GM12875 (cell line): ENCODE measurements at regions not wholly inside any gene's neighbourhood (a gene's known extent, or its start where the extent isn't known, plus 50 kb on each side); places are given as distances from the start of the nearest gene placed in this dataset.

Experiments used
- H3K4me3 ChIP-seq: one replicate; pipeline ENCODE4 v1.5.1; 2011; ENCODE audit warnings: low read depth, low read length, control low read depth
- TF ChIP-seq, protein P1 (sequence below): IDR thresholded peaks from 2 replicates; pipeline ENCODE4 v1.5.1; 2011; ENCODE audit warnings: low read depth, mild to moderate bottlenecking, control low read depth, inconsistent platforms, low read length, moderate library complexity, borderline replicate concordance; ENCODE audit not compliant: insufficient read depth

DNA sequence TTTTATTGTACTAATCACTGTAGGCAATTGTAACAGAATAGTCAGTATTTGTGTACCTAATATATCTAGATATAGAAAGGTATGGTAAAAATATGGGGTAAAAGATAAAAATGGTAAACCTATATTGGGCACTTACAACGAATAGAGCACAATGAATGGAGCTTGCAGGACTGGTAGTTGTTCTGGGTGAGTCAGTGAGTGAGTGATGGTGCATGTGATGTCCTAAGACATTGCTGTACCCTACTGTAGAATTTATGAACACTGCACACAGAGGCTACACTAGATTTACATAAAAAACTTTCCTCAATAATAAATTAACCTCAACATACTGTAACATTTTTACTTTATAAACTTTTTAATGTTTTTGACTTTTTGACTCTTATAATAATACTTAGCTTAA is 274.3 kb upstream of the PPP2R3A start:
- TF ChIP-seq, protein P1, sequence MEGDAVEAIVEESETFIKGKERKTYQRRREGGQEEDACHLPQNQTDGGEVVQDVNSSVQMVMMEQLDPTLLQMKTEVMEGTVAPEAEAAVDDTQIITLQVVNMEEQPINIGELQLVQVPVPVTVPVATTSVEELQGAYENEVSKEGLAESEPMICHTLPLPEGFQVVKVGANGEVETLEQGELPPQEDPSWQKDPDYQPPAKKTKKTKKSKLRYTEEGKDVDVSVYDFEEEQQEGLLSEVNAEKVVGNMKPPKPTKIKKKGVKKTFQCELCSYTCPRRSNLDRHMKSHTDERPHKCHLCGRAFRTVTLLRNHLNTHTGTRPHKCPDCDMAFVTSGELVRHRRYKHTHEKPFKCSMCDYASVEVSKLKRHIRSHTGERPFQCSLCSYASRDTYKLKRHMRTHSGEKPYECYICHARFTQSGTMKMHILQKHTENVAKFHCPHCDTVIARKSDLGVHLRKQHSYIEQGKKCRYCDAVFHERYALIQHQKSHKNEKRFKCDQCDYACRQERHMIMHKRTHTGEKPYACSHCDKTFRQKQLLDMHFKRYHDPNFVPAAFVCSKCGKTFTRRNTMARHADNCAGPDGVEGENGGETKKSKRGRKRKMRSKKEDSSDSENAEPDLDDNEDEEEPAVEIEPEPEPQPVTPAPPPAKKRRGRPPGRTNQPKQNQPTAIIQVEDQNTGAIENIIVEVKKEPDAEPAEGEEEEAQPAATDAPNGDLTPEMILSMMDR = no peak
- H3K4me3 ChIP-seq = no peak overlapping the region

DNA sequence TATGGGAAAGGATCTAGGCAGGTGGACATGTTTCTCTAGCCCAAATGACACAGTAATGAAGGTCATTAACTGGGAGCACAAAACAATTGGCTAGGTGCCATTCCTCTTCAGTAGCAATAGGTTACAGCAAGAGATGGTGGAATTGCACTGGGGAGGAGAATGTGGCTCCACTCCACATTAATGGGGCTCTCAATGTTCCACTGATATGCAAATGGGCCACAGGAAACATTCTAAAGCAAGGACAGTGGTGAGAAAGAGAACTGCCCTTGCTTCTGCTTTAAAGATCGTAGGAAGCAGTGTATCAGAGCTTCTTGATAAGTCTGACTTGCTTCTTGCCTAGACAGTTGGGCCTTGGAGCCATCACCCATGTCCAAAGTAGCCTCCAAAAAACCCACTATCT is 271.4 kb upstream of the PPP2R3A start:
- TF ChIP-seq, protein P1 = no peak
- no peak overlapping the region for H3K4me3 ChIP-seq

DNA sequence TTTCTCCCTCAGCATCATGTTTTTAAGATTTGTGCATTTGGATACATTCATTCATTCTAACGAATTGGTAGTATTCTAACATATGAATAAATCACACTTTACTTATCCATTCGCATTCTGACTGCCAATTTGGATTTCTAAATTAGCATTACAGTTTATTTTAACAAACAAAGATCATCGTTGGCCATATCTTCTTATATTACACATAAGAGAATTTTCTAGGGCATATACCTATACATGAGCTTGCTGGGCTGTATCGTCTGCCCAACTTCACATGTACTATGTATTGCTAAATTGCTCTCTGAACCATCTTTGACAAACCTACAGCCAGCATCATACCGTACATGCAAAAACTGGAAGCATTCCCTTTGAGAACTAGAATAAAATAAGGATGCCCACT is 265.8 kb upstream of the PPP2R3A start:
- no peak overlapping the region for H3K4me3 ChIP-seq
- TF ChIP-seq, protein P1 = no peak

DNA sequence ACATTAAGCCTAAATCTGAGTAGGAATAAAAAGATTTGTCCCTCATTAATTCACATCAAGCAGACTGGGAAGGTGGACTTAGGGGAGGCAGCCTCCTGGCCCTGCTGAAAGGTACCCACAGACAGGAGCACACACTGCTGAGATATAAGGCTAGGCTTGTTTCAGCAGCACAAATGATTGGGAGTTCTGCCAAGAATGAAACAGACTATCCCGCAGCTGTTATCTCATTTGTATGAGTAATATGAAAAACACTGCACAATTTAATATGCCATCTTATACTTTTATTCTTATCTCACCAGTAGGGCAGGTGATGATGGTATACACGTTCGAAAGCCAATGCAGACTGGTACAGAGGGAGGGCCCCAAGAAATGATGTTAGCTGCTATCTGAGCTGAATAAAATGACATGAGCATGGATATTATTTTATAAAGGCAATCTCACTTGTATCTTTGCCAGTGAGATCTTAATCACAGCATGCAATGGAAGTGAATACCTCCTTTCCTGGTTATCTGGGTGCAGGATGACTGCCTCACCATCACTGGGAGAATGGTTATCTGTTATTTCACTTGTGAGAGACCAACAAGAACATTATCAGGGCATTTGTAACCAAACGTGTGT is 258.7 kb upstream of the PPP2R3A start:
- TF ChIP-seq, protein P1 = no peak
- no peak overlapping the region for H3K4me3 ChIP-seq

DNA sequence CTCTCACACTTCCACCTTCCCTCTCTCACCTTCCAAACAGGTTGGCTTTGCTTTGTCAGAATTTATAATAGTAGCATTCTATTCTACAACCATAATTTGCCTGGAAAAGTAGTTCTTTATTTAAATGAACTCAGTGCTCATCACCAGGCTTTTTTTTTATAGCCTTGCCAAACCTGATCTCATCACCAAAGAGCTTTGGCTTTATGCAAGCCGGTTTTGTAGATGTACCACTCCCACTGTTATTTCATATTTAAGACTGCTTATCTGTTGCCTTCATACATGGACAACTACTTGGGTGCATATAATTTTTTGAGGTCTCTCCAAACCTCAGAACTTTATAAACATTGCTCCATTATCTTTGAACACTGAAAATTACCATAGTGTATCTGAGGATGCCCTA is 246.1 kb upstream of the PPP2R3A start:
- TF ChIP-seq, protein P1 = no peak
- no peak overlapping the region for H3K4me3 ChIP-seq

DNA sequence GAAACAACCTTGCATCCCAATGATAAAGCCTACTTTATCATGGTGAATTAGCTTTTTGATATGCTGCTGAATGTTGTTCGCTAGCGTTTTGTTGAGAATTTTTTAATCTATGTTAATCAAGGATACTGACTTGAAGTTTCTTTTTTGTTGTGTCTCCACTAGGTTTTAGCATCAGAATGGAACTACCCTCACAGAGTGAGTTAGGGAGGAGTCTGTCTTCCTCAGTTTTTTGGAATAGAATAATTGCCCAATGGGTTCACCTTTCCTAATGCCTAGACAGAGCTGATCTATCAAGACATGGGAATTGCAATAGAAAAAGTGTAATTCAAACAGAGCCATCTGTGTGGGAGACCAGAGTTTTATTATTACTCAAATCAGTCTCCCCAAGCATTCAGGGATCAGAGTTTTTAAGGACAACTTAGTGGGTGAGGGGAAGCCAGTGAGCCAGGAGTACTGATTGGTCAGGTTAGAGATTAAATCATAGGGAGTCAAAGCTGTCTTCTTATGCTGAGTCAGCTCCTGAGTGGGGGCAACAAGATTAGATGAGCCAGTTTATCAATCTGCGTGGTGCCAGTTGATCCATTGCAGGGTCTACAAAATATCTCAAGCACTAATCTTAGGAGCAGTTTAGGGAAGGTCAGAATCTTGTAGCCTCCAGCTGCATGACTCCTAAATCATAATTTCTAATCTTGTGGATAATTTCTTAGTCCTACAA is 237.4 kb upstream of the PPP2R3A start:
- H3K4me3 ChIP-seq = no peak overlapping the region

DNA sequence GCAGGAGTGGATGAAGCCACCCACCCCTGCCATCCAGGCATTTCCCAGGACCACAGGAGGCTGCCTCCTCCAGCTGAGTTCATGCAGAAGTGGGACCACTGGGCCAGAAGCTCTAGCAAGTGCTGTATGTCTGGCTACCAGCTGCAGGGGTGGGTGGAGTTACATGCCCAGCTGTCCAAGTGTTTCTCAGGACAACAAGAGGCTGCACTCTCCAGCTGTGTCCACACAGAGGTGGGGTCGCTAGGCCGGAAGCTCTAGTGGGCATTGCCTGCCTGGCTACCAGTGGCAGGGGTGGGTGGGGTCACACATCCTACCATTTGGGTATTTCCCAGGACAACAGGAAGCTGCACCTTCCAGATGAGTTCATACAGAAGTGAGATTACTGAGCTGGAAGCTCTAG is 234.0 kb upstream of the PPP2R3A start:
- TF ChIP-seq, protein P1 = no peak
- H3K4me3 ChIP-seq = no peak overlapping the region

More for the DNA sequence above, 237.4 kb upstream of the PPP2R3A start:
- TF ChIP-seq, protein P1 = no peak
